HK-2 (cell line): ENCODE measurements at regions not wholly inside any gene's neighbourhood (a gene's known extent, or its start where the extent isn't known, plus 50 kb on each side); places are given as distances from the start of the nearest gene placed in this dataset.

ENCODE experiments used
- DNase-seq: peaks from one replicate; pipeline ENCODE4 v3.0.0-alpha.2; 2018; ENCODE audit not compliant: unreplicated experiment

DNA sequence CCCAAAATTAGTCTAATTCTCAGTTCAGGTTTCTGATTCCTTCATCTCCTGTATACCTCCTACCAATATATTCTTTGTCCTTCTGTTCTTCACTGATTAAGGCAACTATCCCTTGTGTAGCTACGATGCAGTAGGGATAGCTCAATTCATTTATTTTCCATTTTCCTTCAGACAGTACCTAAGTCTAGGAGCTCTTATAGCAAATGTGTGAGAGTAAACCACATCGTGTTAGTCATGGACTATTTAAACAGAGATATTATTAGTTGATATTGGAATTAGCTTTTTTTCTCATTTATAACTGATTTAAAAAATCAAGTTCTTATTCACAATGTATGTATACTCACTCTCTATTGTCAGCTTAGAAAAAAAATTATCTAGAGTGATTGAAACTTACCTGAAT is 900.0 kb downstream of the JRKL start:
- DNase-seq: no peak

DNA sequence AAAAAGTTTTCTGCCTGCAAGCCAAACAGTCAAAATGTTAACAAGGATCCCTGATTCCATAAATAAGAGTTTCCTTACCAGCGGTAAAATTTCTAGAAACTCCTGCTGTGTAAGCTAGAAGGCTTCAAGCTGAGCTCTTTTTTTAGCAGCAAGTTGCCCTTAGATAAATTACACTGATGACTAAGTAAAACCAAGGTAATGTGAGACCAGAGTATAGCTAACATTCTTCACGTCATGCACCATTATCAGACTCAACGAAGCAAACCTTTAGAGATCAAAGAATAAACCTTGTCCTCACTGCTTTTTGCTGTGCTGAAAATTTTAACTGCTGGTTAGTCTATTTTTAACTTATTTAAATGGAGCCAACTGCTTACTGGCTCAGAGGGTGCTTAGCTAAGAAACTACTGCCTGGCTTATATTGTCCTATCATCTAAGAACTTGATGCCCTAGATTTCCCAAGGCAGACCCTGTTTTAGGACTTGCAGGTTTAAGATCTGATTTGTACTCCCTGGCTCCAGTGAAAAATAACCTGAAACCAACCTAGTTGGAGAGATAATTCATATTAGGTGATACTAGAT is 900.7 kb downstream of the JRKL start:
- no peak for DNase-seq

DNA sequence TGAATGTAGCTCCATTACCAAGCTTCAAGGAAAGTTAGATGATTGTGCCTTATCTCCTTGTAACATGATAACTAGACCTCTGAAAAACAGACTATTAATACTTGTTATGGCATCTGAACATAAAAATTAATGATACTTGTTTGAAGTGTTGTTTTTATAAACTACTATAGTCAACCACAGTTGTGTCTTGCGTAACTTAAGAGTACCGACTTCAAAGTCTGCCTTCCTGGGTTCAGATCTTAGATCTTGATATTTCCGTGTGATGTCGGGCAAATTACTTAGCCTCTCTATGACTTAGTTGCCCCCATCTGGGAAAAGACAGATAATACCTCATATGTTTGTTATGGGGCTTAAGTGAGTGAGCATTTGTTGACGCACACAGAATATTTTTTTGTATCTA is 906.5 kb downstream of the JRKL start:
- DNase-seq: no peak

DNA sequence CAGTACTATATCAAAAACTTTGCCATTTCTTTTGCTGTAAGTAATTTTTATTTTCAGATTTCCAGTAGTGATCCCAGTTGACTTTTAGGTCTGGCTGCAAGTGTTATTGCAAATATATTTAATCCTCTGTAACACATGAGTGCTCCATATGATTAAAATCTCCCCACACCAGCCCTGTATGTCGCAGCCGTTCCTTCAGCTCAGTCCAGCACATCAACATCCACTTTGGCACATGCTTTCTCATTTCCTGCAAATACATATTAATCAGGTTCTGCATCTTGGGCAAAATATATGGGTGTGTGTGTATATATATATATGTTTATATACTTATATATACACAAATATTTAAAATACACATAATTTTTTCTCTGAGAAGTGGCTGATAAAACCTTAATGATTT is 919.5 kb downstream of the JRKL start:
- DNase-seq: no peak

DNA sequence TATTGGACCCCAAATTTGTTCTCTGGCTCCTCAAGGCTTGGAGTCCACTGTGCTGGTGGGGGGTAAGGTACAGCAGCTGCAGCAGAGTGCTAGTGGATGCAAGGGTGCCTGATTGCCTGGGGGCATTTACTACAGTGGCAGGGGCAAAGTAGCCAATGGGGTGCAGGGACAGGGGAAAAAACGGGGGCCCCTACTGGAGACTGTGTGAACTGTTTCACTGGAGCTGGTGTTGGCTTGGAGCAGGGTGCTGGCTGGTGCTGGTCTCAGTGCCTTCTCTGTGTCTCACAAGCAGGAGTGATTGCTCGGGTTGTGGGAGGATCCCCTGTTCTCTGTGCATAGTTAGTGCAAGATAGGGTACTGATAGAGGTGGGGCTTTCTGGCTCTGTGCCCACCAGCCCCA is 935.9 kb downstream of the JRKL start:
- DNase-seq: no peak

DNA sequence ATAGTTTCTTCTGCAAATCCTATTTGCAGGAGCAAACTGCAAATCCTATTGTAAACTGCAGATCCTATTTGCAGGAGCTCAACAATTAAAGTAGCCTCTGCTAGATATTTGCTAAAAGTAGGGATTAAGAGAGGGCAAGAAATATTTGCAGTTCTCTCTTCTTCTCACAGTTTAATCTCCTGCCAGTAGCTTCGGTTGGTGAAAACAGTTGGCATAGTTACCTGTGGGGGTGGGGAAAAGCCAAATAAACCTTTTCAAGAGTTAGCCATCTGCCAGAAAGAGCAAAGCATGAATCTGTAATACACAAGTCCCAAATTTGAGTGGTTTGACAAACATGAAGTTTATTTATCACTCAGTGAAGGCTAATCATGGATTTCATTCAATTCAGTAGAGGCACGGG is 942.5 kb downstream of the JRKL start:
- DNase-seq: no peak

DNA sequence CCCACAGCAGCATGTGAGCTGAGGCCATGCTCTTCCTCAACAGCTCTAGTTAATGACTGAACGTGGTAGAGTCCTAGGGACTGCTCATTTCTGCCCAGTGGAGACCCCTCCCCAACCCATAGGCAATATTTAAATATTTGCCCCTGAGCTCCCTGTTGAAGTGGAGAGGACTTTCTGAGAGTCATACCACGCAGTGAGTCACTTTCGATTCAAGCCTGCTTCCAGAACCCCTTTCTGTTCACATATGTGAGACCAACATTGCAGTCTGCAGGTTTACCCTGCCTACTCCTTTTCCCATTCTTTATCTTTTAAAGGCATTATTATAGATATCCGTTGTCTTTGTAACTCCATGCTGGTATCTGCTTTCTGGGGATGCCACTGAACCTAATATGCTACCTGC is 946.3 kb downstream of the JRKL start:
- DNase-seq: no peak

DNA sequence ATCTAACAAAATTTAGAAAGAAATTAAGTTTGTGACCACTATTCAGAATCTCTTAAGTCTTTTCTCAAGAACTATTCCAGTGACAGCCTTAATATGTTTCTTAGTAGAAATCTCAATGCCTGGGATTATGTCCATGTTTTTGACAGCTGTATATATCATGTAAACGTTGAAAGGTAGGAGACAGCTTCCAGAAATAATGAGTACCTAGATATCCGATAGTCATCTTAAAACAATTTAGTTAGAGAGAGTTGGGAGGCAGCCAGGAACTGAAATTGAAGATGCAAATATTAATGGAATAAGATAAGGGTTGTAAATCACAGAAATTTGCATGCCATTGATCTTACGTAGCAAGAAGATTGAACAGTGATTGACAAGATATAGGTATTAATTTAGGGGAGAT is 955.2 kb downstream of the JRKL start:
- DNase-seq: no peak

DNA sequence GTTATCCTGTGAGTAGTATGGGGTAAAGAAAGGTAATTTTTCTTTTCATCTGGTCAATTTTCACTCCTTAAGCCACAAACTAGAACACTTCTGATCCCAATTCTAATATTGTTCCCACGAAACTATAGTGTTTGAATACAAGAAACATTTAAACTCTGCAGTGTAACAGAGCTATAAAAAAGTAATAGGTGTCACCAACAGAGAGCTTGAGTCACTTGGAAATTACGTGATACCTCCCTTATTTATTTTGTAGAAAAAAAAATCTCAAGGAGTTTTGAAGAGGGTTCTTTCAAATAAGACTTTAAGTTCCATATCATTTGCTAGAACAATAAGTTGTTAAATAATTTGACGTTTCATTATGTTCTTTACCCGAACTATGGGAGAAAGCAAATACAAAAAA is 959.4 kb downstream of the JRKL start:
- DNase-seq: no peak

DNA sequence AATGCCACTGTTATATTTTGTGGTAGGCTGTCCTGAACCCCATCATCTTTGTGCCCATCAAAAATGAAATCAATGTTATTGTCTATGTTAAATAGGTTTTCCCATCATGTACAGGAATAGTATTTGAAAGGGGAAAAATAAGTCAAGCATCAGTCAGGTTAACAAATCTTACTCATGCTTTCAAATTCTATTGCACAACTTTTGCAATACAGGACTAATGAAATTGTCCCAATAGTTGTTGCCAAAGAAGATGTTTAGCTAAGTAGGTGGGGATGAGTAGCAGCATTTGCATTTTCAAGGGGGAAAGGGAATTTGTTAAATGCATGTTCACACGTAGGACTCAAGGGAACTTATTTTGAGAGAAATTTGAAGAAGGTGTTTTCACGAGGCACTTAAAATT is 962.1 kb downstream of the JRKL start:
- DNase-seq: no peak

DNA sequence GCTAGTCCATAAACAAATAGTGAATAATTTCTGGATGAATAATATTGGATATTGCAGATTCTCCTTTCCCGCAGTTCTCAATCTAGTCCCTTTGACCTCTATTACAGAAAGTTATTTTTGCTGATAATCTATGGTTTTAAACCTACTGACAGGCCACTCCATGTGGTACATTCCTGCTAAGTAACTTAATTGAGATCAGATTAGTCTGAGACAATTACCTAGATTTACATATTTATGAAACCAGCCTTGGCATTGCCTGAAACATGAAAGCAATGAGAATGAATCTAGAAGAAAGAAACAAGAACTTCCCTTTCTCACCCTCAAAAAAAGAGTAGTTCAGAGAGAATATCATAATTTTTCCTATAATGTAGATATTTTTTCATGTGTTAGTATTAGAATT is 964.2 kb downstream of the JRKL start:
- no peak for DNase-seq

DNA sequence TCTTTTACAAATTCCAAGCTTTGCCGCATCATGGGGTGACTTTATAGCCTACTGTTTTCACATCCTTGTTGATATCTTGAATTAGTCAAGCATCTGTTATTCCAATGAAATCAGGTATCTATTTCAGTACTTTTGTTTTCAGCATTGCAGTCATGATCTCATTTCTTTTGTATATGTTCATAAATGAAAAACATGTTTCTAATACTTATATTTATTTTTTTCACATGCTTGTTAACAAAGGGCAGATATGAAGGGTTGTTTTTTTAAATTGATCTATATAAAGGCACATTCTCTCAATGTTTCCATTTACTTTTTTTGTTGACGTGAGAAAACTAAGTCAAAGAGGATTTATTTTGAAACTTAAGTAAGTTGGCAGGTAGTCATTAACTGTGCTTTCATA is 964.8 kb downstream of the JRKL start:
- DNase-seq: no peak

DNA sequence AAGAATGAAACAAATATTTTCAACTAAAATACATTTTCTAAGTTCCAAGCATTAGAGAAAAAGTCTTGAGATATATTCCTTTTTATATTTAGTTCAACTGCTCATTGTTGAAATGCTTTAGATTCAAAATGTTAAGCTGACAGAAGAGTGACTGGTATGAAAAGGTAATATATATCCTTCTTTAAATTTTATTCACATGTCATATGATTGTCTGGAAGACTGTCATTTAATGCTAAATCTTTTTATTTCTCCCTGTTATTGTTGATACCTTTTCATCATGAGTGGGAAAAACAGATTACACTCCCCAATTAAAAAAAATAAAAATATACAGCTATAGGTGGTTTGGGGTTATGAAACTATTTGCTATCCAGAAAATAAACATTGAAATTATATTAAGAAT is 965.4 kb downstream of the JRKL start:
- DNase-seq: no peak

DNA sequence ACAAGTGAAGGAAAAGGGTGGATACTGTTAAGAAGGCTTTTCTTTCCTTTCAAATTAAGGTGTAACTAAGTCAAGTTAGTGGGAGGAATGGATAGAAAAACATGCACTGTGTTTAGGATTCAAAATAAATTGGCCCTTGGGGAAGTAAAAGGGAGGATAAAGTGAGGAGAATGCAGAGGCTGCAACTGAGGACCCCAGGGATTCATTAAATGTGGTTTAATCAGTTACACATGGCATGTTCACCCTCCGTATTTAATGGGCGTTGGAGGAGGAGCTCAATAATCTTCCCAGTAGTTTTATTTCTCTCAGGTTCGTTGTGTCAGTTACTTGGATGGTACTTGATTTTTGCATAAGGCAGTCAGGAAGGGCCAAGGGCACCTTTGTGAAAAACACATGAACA is 966.3 kb downstream of the JRKL start:
- no peak for DNase-seq

DNA sequence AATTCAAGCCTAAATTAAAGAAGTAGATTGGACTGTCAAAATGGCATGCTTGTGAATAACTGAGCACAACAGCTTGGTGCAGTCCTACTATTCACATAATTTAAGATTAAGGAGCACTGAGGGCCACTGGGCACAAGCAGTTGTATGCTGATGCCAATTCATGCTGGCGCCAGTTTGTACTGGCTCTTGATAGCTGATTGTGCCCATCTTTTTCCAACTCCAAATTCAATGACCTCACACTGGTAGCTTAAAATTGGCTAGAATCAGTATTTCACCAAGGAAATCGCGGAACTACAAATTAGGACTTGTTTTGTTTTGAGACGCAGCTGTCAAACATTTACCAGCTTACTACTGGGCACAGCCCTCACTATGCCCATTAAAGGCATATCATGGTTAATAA is 969.2 kb downstream of the JRKL start:
- DNase-seq: no peak

DNA sequence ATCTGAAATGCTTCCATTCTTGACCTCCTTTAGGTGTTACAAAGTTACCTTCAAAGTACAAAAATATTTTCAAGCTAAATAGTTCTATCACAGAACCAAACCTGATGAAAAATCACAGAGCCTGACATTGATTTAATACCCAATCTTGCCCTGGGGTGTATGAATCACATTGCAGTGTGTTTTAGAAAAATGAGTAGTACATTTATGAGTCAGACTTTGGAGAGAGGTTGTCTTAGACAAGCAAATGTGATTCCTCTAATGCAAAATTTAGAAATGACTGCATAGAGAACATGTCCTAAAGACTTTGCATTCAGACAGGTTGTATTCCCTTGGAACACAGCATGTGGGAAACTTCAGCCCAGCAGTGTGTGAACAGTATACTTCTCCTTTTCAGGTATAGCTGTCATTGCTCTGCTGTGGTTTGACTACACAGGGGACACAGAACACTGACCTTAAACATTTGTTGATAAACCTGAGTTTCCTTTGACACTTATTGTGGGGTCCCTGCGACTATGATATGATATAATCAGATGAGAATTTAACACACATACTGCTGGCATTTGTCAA is 972.1 kb downstream of the JRKL start:
- DNase-seq: no peak

DNA sequence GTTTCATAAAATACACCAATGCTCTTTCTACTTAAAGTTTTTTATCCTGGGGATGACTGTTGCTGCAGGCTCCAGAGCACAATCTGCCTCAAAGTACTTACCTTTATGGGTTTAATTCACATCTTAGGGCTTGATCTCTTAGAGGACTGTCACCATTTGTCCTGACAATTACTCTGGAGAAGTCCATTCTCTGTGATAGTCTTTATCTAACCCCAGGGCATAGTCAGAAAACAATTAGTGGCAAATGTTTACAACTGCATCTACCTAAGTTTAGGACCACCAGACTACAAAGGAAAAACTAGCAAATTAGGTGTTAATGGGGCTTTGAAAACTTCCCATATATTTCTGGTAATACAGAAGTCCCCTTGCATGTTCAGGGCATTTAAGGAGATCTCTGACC is 973.5 kb downstream of the JRKL start:
- DNase-seq: no peak

DNA sequence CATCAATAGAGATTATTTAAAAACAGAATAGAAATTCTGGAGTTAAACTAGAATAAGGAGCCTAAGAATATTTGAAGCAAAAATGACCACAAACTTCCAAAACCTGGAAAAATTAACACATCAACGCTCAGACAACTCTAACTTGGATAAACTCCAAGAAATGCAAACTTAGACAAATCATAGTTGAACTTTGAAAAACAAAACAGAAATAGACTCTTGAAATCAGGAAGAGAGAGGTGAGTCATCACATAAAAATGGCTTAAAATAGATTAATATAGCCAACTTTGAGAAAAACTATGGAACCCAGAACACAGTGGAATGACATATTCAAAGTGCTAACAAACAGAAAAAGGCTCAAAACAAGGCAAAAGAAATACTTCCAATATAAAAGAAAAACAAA is 974.2 kb downstream of the JRKL start:
- DNase-seq: no peak

DNA sequence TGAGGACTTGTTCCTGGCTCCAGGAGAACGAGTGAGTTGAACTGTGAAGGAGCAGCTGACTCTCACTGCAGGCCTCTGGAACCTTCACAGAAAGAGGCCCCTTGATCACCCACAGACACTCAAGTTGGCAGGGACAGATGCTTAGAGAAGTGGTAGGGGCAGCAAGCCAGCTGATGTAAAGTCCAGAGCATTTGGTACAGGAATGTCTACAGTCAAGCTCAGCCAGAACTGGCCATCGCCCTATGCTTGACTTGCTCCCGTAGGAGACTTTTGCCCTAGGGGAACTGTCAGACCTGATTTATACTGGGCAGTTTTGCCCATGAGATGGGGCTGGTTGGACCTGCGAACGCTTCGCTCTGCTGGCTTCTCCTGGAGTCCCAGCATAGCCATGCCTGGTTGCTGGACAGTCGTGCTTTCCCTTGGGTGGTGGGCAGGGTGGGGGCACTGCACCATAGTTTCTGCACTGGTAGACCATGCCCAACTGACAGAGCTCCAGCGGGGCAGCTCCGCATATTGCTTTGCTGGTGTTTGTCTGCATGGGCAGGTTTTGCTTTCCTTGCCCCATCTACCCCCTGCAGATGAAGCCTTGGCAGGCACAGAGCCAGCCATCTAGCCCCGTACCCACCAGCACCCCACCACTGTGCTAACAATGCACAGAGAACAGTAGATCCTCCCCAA is 977.7 kb downstream of the JRKL start:
- no peak for DNase-seq

DNA sequence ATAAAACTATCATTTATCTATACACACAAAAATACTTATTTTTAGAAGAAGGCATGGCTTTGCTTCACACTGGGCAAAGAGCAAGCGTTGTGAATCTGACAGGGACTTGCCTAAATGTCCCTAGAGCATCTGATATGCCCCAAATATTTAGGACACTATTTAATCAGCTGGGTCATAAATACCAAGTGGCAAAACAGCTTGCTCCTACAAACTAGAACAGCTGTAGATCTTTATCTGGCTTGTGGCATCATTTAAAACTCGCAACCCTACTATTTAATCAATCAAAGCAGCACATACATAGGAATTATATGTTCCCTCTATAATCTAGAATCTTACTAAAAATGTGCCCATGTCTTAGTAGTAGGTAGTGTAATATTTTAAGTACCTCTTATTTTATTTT is 999.5 kb downstream of the JRKL start:
- no peak for DNase-seq

DNA sequence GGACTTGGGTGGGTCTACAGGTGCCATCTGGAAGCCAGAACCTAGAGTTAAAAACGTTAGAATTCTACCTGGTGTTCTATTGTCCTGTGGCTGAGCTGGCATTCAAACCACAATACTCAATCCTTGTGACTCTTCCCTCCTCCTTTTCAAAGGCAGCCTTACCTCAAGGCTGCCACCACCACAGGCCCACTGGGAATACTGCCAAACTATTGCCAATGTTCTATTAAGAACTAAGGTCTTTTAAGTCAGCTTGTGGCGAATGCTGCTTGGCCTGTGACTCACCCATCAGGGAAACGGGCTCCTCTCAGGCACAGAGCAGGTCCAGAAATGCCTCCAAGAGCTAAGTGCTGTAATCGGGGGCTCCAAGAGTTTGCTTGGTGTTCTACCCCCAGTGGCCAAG is 1008.4 kb downstream of the JRKL start:
- DNase-seq: no peak

DNA sequence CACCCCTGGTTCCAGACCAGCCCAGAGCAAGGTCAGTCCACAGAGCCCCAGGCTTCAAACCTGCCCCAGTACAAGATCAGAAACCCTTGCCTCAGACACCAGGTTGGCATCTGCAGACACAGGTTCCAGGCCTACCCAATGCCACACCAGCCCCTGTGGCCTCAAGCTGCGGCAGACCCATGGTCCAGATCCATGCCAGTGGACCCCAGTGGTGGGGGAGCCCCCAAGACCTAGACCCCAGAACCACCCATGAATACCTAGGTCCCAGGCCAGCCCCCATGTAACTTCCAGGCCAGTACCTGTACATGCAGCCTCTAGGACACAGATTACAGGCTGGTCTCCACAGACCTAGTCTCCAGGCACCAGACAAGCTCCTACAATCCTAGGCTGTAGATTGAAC is 1019.3 kb downstream of the JRKL start:
- no peak for DNase-seq

DNA sequence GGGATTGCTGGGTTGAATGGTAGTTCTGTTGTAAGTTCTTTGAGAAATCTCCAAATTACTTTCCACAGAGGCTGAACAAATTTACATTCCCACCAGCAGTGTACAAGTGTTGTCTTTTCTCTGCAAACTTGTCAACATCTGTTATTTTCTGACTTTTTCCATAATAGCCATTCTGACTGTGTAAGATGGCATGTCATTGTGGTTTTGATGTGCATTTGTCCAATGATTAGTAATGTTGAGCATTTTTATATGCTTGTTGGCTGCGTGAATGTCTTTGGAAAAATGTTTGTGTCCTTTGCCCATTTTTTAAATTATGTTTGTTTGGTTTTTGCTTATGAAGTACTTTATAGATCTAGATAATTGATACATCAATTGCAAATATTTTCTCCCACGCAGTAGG is 1025.0 kb downstream of the JRKL start:
- DNase-seq: no peak

DNA sequence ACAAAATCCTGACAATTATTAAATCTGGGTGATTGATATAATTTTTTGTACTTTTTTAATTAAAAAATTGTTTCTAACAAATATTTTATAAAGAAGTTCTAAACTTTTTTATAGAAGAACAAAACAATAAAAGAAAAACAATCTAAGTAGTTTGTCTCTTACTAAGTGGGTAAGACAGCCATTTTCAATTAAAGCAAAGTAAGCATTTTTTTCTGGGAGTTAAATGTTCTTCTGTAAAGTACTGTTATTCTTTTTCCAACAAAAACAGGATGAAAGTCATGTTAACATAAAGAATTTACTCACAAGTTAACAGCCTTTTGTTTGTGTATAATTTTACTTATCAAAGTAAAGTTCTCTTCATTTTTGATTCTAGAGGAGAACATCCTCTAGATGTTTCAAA is 1029.9 kb downstream of the JRKL start:
- no peak for DNase-seq
